Activated CD8-positive, alpha-beta memory T cell treated with anti-CD3 and anti-CD28 coated beads, Interleukin-2, amount 50 U/mL, for 24 hours (primary cell): ENCODE measurements at regions not wholly inside any gene's neighbourhood (a gene's known extent, or its start where the extent isn't known, plus 50 kb on each side); places are given as distances from the start of the nearest gene placed in this dataset.
"Not testable (repeated sequence)": the region's sequence is repeated elsewhere in the genome, so short reads cannot be mapped to it uniquely, and the experiment has no call there.

Experiments used
- DNase-seq: peaks from one replicate; pipeline ENCODE4 v3.0.0-alpha.2; 2020; ENCODE audit errors: extremely low read depth

- no peak for DNase-seq
Measured at GRCh38 chr3:170656284-170656683, 70.4 kb upstream of the SLC7A14 start.

GRCh38 chr3:170653801-170654200 is 67.9 kb upstream of the SLC7A14 start:
- DNase-seq = no peak

DNA sequence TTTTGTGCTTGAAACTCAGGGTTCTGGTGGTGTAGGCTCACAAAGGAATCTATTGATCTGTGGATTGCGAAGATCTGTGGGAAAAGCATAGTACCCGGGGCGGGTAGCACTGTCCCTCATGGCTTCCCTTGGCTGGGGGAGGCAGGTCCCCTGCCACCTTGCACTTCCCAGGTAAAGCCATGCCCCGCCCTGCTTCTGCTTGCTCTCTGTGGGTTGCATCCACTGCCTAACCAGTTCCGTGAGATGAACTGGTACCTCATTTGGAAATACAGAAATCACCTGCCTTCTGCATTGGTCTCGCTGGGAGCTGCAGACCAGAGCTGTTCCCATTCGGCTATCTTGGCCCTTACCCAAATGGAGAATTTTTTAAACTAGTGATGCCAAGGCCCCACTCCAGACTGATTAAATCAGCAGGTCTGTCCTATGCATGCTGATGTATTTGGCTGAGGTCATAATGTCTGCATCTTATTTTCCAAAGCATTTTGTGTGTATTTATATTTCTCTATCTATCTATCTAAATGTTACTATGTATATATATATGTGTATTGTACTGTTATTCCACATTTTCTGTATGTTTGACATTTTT is 65.5 kb upstream of the SLC7A14 start:
- no peak for DNase-seq

DNA sequence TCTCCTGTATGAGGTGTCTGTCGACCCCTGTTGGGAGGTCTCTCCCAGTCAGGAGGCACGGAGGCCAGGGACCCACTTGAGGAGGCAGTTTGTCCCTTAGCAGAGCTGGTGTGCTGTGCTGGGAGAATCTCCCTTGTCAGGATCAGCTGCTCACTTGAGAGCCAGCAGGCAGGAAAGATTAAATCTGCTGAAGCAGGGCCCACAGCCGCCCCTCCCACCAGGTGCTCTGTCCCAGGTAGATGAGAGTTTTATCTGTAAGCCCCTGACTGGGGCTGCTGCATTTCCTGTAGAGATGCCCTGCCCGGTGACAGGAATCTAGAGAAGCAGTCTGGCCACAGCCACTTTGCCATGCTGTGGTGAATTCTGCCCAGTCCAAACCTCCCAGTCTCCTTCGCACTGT is 64.7 kb upstream of the SLC7A14 start:
- DNase-seq = not testable (repeated sequence)

DNA sequence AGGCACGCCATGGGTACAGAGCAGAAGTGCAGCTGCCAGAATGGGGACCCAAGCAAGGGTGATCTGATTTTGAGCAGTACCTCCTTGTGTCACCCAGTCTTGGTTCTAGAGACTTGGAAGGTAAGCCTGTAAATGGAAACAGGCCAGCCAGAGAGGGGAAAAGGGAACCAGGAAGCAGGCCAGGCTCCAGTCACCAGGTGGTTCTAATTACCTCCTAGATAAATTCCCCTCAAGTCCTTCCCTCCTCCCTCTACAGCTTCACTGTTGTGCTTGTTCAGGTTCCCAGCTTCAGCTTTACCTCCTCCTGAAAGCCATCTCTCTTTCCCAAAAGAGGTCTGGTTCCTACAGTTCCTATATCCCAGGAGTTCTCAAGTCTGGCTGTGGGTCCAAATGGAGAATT is 58.8 kb upstream of the SLC7A14 start:
- no peak for DNase-seq

GRCh38 chr3:170643831-170644230 is 58.0 kb upstream of the SLC7A14 start:
- DNase-seq = no peak

GRCh38 chr3:170642882-170643601 is 57.2 kb upstream of the SLC7A14 start:
- DNase-seq = no peak

DNA sequence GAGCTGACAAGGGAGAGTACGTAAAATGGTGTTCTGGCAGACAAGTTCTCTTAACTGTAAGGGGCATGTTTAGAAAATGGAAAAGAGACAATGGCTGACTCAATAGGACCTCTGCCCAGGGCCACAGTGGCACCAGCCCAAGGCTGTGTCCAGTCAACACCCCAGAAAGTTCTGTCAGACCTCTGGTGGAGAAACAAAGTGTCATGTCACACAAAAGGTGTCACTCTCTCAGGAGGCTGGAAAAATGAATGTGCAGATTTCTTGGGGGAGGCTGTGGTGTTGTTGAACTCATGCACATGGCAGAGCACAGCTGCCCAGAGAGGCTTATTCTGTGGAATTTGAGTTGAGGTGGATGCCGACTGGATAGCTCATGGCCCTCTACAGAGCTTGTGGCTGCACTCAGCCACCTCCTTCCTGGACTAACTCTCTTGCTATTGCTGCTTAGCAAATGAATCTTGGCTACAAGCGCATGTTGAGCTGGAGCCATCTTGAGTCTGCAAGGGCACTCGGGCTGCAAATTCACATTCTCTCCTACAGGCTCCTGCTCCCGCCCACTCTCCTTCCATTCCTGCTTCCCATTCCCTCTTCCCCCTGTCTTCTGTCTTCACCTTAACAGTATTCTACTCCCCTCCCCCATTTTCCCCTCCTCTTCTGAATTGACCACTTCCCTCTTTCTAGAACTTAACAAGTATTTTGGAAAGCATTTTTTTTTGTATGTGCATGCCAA is 55.8 kb upstream of the SLC7A14 start:
- no peak for DNase-seq

- DNase-seq = no peak
Measured at GRCh38 chr3:170640737-170641171, 54.9 kb upstream of the SLC7A14 start.

- no peak for DNase-seq
Measured at GRCh38 chr3:170638988-170639387, 53.1 kb upstream of the SLC7A14 start.

GRCh38 chr3:170637306-170637705 is 51.4 kb upstream of the SLC7A14 start:
- DNase-seq = no peak

GRCh38 chr3:170636400-170636973 is 50.6 kb upstream of the SLC7A14 start:
- no peak for DNase-seq
